H1 (cell line): ENCODE measurements at regions not wholly inside any gene's neighbourhood (a gene's known extent, or its start where the extent isn't known, plus 50 kb on each side); places are given as distances from the start of the nearest gene placed in this dataset.

Experiments used
- BCL11A ChIP-seq, 2 experiments: IDR thresholded peaks; one replicate each; pipeline ENCODE4 v1.6.1; 2011; ENCODE audit warnings: low read depth in 2 of 2, low read length in 2 of 2, mild to moderate bottlenecking in 2 of 2
- CREB1 ChIP-seq: IDR thresholded peaks from 2 replicates; pipeline ENCODE4 v1.6.1; 2012; ENCODE audit warnings: inconsistent platforms
- EP300 ChIP-seq, 2 experiments: IDR thresholded peaks; 1 replicate in 1 of 2; 2 replicates in 1 of 2; pipeline ENCODE4 v1.6.1; 2011 to 2012; ENCODE audit warnings: low read depth in 2 of 2, low read length in 2 of 2, mild to moderate bottlenecking in 2 of 2, borderline replicate concordance in 1 of 2, inconsistent platforms in 1 of 2, moderate library complexity in 1 of 2
- POLR2A ChIP-seq, 2 experiments: IDR thresholded peaks; 1 replicate in 1 of 2; 2 replicates in 1 of 2; pipeline ENCODE4 v1.6.1; 2011; ENCODE audit warnings: low read depth in 2 of 2, low read length in 2 of 2, mild to moderate bottlenecking in 2 of 2; ENCODE audit errors: control extremely low read depth in 1 of 2
- SP1 ChIP-seq: IDR thresholded peaks from 2 replicates; pipeline ENCODE4 v1.6.1; 2011; ENCODE audit warnings: low read depth, low read length
- SUZ12 ChIP-seq: fragments of 200-600 bp; sonication (generic); IDR thresholded peaks from 2 replicates; pipeline ENCODE4 v1.6.1; 2012; ENCODE audit warnings: mild to moderate bottlenecking, inconsistent platforms, low read length, moderate library complexity, mixed read lengths
- TBP ChIP-seq: IDR thresholded peaks from 2 replicates; pipeline ENCODE4 v1.6.1; 2011; ENCODE audit warnings: low read depth, low read length, improper control_type of control experiment
- TF ChIP-seq, protein P1 (sequence below): IDR thresholded peaks from 2 replicates; pipeline ENCODE4 v1.6.1; 2011; ENCODE audit warnings: low read depth, mild to moderate bottlenecking, low read length; ENCODE audit not compliant: insufficient read depth
- TF ChIP-seq, protein P2 (sequence below), 3 experiments: IDR thresholded peaks; 1 replicate in 2 of 3; 2 replicates in 1 of 3; pipeline versions ENCODE4 v1.5.1 to v1.6.1; 2011; ENCODE audit warnings: low read length in 3 of 3, mild to moderate bottlenecking in 3 of 3, inconsistent platforms in 2 of 3, low read depth in 1 of 3, moderate library complexity in 1 of 3; ENCODE audit not compliant: insufficient read depth in 1 of 3; ENCODE audit errors: control extremely low read depth in 1 of 3

DNA sequence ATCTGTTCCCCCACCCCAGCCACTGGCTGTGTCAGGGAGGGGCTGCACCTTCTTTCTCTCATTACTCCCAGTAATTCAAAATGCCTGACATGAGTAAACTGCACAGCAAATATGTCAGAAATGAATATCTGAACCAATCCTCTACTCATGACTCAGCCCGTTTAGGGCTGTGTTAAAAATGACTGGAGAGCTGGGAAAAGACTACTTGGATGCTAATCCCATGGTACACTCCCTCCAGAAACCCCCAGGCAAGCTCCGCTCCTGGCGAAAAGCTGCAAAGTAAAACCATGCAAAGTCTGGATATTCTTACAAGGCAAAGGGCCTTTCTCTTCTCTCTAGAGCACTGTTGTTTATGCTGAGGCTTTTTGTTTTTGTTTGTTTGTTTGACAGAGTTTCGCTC is 448.1 kb upstream of the DYNLRB2 start:
- no peak for TF ChIP-seq TBP
- no peak for TF ChIP-seq SP1
- TF ChIP-seq EP300 (IDR thresholded peaks at IDR 0.05; ENCODE audit: borderline replicate concordance in 1 of 2, low read depth in 2 of 2, low read length in 2 of 2) = no peak
- no peak for TF ChIP-seq CREB1
- TF ChIP-seq SUZ12 = no peak
- TF ChIP-seq BCL11A (IDR thresholded peaks at IDR 0.05; ENCODE audit: low read depth in 2 of 2, low read length in 2 of 2) = no peak
- TF ChIP-seq POLR2A (IDR thresholded peaks at IDR 0.05; ENCODE audit: control extremely low read depth in 1 of 2, low read depth in 2 of 2, low read length in 2 of 2) = no peak
- TF ChIP-seq, protein P1, sequence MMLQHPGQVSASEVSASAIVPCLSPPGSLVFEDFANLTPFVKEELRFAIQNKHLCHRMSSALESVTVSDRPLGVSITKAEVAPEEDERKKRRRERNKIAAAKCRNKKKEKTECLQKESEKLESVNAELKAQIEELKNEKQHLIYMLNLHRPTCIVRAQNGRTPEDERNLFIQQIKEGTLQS = no peak
- TF ChIP-seq, protein P2, sequence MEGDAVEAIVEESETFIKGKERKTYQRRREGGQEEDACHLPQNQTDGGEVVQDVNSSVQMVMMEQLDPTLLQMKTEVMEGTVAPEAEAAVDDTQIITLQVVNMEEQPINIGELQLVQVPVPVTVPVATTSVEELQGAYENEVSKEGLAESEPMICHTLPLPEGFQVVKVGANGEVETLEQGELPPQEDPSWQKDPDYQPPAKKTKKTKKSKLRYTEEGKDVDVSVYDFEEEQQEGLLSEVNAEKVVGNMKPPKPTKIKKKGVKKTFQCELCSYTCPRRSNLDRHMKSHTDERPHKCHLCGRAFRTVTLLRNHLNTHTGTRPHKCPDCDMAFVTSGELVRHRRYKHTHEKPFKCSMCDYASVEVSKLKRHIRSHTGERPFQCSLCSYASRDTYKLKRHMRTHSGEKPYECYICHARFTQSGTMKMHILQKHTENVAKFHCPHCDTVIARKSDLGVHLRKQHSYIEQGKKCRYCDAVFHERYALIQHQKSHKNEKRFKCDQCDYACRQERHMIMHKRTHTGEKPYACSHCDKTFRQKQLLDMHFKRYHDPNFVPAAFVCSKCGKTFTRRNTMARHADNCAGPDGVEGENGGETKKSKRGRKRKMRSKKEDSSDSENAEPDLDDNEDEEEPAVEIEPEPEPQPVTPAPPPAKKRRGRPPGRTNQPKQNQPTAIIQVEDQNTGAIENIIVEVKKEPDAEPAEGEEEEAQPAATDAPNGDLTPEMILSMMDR (IDR thresholded peaks at IDR 0.05; ENCODE audit: control extremely low read depth in 1 of 3, insufficient read depth in 1 of 3, low read depth in 1 of 3, low read length in 3 of 3) = no peak
